Activated CD8-positive, alpha-beta T cell treated with anti-CD3 and anti-CD28 coated beads for 36 hours (primary cell): ENCODE measurements at regions not wholly inside any gene's neighbourhood (a gene's known extent, or its start where the extent isn't known, plus 50 kb on each side); places are given as distances from the start of the nearest gene placed in this dataset.

Experiments
- ATAC-seq: fragments of 200-7000 bp; cut with Tn5 transposase; one replicate; pipeline ENCODE4 v1.10.0; 2021; ENCODE audit warnings: mild to moderate bottlenecking, moderate library complexity
- CTCF ChIA-PET: fragments of 350-600 bp; sonication (Branson Sonifier 250); formaldehyde crosslinking; loops from one replicate; lab custom pipeline; 2021; ENCODE audit warnings: antibody characterized with exemption; lab: Charles Lee
- POLR2A ChIA-PET: fragments of 350-600 bp; sonication (Branson Sonifier 250); formaldehyde crosslinking; loops from one replicate; lab custom pipeline; 2021; ENCODE audit warnings: antibody characterized with exemption; lab: Charles Lee
- DNase-seq: peaks from one replicate; pipeline ENCODE4 v3.0.0-alpha.2; 2020
- H3K27ac Mint-ChIP-seq: one replicate; pipeline ENCODE4 v1.8.0; 2021; ENCODE audit warnings: mild to moderate bottlenecking, mixed read lengths
- H3K27me3 Mint-ChIP-seq: one replicate; pipeline ENCODE4 v1.8.0; 2021; ENCODE audit warnings: mixed read lengths
- H3K36me3 Mint-ChIP-seq: one replicate; pipeline ENCODE4 v1.8.0; 2021; ENCODE audit warnings: low read depth, mixed read lengths
- H3K4me1 Mint-ChIP-seq: one replicate; pipeline ENCODE4 v1.8.0; 2021; ENCODE audit warnings: low read depth, mixed read lengths
- H3K4me3 Mint-ChIP-seq: one replicate; pipeline ENCODE4 v1.8.0; 2021; ENCODE audit warnings: mild to moderate bottlenecking, moderate library complexity, mixed read lengths
- H3K9me3 Mint-ChIP-seq: one replicate; pipeline ENCODE4 v1.8.0; 2021; ENCODE audit warnings: mixed read lengths
- CTCF ChIP-seq: fragments of 200-600 bp; IDR thresholded peaks from one replicate; pipeline ENCODE4 v1.8.0; 2022; ENCODE audit warnings: antibody characterized with exemption, mild to moderate bottlenecking
- intact Hi-C: fragments of 100-400 bp; cut with micrococcal nuclease; formaldehyde crosslinking; loops from one replicate; pipeline ENCODE4 v1.10.0; 2022

- Mint-ChIP-seq H3K9me3 (no peaks in the 10 kb centered on the region), H3K27me3 (no peaks in the 10 kb centered on the region), H3K36me3 (no peaks in the 10 kb centered on the region), H3K27ac (no peak overlapping the region), H3K4me3 (no peak overlapping the region), H3K4me1 (peaks cover 11% of the 10 kb centered on the region)
- ChIA-PET POLR2A (interaction anchor here (1.4 kb wide), 1 partner anchor 9 kb away, joined by 3 read pairs; no protein-coding TSS in a partner anchor), CTCF (no interaction called here)
- TF ChIP-seq CTCF, result no peak
- ATAC-seq (no peak), DNase-seq (no peak)
- intact Hi-C loops, result no loop called here
Measured at GRCh38 chr1:43039228-43040055, 80.8 kb upstream of the SLC2A1 start.

- DNase-seq (no peak), ATAC-seq (no peak)
- no peaks in the 10 kb centered on the region for H3K9me3 Mint-ChIP-seq
- TF ChIP-seq CTCF, result no peak
- CTCF ChIA-PET, result no interaction called here
- intact Hi-C loops, result no loop called here
- H3K4me3 Mint-ChIP-seq, result no peak overlapping the region
- H3K36me3 Mint-ChIP-seq, result no peaks in the 10 kb centered on the region
- no peak overlapping the region for H3K27ac Mint-ChIP-seq
- POLR2A ChIA-PET, result no interaction called here
- no peaks in the 10 kb centered on the region for H3K27me3 Mint-ChIP-seq
- peaks cover 14% of the 10 kb centered on the region for H3K4me1 Mint-ChIP-seq
Measured at GRCh38 chr1:43038232-43038935, 79.7 kb upstream of the SLC2A1 start.

- POLR2A ChIA-PET, result no interaction called here
- H3K27me3 Mint-ChIP-seq, result no peaks in the 10 kb centered on the region
- CTCF ChIA-PET, result no interaction called here
- no peaks in the 10 kb centered on the region for H3K9me3 Mint-ChIP-seq
- ATAC-seq (no peak), DNase-seq (no peak)
- H3K27ac Mint-ChIP-seq, result no peak overlapping the region
- intact Hi-C loops, result no loop called here
- H3K4me1 Mint-ChIP-seq, result peaks cover 13% of the 10 kb centered on the region
- no peaks in the 10 kb centered on the region for H3K36me3 Mint-ChIP-seq
- TF ChIP-seq CTCF, result no peak
- H3K4me3 Mint-ChIP-seq, result no peak overlapping the region
Measured at GRCh38 chr1:43037466-43037865, 78.8 kb upstream of the SLC2A1 start.

- no peak for TF ChIP-seq CTCF
- Mint-ChIP-seq H3K27ac (no peak overlapping the region), H3K36me3 (no peaks in the 10 kb centered on the region)
Measured at GRCh38 chr1:43036932-43037331, 78.3 kb upstream of the SLC2A1 start.

More at GRCh38 chr1:43036932-43037331, 78.3 kb upstream of the SLC2A1 start:
- no peaks in the 10 kb centered on the region for H3K9me3 Mint-ChIP-seq
- peaks cover 13% of the 10 kb centered on the region for H3K4me1 Mint-ChIP-seq
- ChIA-PET CTCF (no interaction called here), POLR2A (no interaction called here)
- no peak for ATAC-seq
- no peak overlapping the region for H3K4me3 Mint-ChIP-seq
- intact Hi-C loops, result no loop called here
- no peak for DNase-seq
- H3K27me3 Mint-ChIP-seq, result no peaks in the 10 kb centered on the region
